OCI-LY1 (cell line): ENCODE measurements at regions not wholly inside any gene's neighbourhood (a gene's known extent, or its start where the extent isn't known, plus 50 kb on each side); places are given as distances from the start of the nearest gene placed in this dataset.

Experiments
- EZH2 ChIP-seq: fragments of 200-600 bp; sonication (generic), shearing (Covaris generic); IDR thresholded peaks from 2 replicates; pipeline ENCODE4 v1.8.0; 2017; ENCODE audit warnings: borderline replicate concordance, mixed run types, mild to moderate bottlenecking, antibody characterized with exemption, low read length, moderate library complexity, mixed read lengths
- TF ChIP-seq, protein P1 (sequence below): fragments of 200-600 bp; sonication (generic), shearing (Covaris generic); IDR thresholded peaks from 2 replicates; pipeline ENCODE4 v1.5.1; 2017; ENCODE audit warnings: mild to moderate bottlenecking, antibody characterized with exemption, low read length, moderate library complexity, mixed read lengths

- TF ChIP-seq, protein P1, sequence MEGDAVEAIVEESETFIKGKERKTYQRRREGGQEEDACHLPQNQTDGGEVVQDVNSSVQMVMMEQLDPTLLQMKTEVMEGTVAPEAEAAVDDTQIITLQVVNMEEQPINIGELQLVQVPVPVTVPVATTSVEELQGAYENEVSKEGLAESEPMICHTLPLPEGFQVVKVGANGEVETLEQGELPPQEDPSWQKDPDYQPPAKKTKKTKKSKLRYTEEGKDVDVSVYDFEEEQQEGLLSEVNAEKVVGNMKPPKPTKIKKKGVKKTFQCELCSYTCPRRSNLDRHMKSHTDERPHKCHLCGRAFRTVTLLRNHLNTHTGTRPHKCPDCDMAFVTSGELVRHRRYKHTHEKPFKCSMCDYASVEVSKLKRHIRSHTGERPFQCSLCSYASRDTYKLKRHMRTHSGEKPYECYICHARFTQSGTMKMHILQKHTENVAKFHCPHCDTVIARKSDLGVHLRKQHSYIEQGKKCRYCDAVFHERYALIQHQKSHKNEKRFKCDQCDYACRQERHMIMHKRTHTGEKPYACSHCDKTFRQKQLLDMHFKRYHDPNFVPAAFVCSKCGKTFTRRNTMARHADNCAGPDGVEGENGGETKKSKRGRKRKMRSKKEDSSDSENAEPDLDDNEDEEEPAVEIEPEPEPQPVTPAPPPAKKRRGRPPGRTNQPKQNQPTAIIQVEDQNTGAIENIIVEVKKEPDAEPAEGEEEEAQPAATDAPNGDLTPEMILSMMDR: no peak
- no peak for TF ChIP-seq EZH2
Observed at GRCh38 chr4:77501240-77501639, 104.4 kb upstream of the CXCL13 start.
